Transverse colon (tissue), 4 donors: ENCODE measurements at regions not wholly inside any gene's neighbourhood (a gene's known extent, or its start where the extent isn't known, plus 50 kb on each side); places are given as distances from the start of the nearest gene placed in this dataset.

Experiments
- DNase-seq: peaks from one replicate; pipeline ENCODE4 v3.0.0-alpha.2; 2019
- H3K27ac ChIP-seq, 4 donors: fragments of 200-600 bp; sonication (generic); 2 replicates each; pipeline ENCODE4 v1.5.1; 2016 to 2018; ENCODE audit warnings: inconsistent platforms in 4 of 4
- H3K27me3 ChIP-seq: fragments of 200-600 bp; sonication (generic); 2 replicates; pipeline ENCODE4 v1.5.1; 2017; ENCODE audit warnings: inconsistent platforms
- H3K36me3 ChIP-seq, 4 donors: fragments of 200-600 bp; sonication (generic); 2 replicates each; pipeline ENCODE4 v1.5.1; 2017 to 2019; ENCODE audit warnings: inconsistent platforms in 4 of 4
- H3K4me1 ChIP-seq, 4 donors: fragments of 200-600 bp; sonication (generic); 2 replicates each; pipeline ENCODE4 v1.5.1; 2017 to 2020; ENCODE audit warnings: inconsistent platforms in 4 of 4
- H3K4me3 ChIP-seq, 4 donors: fragments of 200-600 bp; sonication (generic); 1 replicate in 1 of 4; 2 replicates in 3 of 4; pipeline versions ENCODE4 v1.5.1 to v1.6.1; 2017 to 2019; ENCODE audit warnings: inconsistent platforms in 4 of 4
- H3K9me3 ChIP-seq, 2 donors: fragments of 200-600 bp; sonication (generic); 2 replicates each; pipeline ENCODE4 v1.5.1; 2017 to 2019; ENCODE audit warnings: inconsistent platforms in 2 of 2
- EP300 ChIP-seq: sonication (generic); formaldehyde crosslinking; IDR thresholded peaks from one replicate; pipeline ENCODE4 v1.6.1; 2017; ENCODE audit warnings: antibody characterized with exemption, low read depth
- POLR2A ChIP-seq: fragments of 450-650 bp; IDR thresholded peaks from one replicate; pipeline ENCODE4 v1.6.1; 2016; ENCODE audit warnings: antibody characterized with exemption, mild to moderate bottlenecking, moderate library complexity
- POLR2AphosphoS5 ChIP-seq, 3 donors: sonication (generic); formaldehyde crosslinking; IDR thresholded peaks; one replicate each; pipeline ENCODE4 v1.6.1; 2016; ENCODE audit warnings: antibody characterized with exemption in 3 of 3
- WGBS, 2 donors: methylation state at CpG; one replicate each; pipeline ENCODE4 v1.1.5; 2018; ENCODE audit warnings: low coverage in 1 of 2; 5-methylcytosine and 5-hydroxymethylcytosine counted together
- in situ Hi-C, 4 donors: fragments of 200-750 bp; cut with MboI; loops; one replicate each; pipeline versions ENCODE4 v1.15.0 to v1.15.1; 2017; ENCODE audit warnings: low sequenced_read_pairs in 3 of 4, low pct_ligation_motif_present in 1 of 4, low pct_unique_long_range_greater_than_20kb in 1 of 4
- intact Hi-C: fragments of 100-400 bp; cut with DNase I; formaldehyde crosslinking; loops from one replicate; pipeline ENCODE4 v1.15.1; 2023; ENCODE audit warnings: low total_unique reads
- TF ChIP-seq, protein P1 (sequence below), 5 experiments: fragments of 200-600 bp in 3 of 5; fragments of 450-650 bp in 2 of 5; sonication (generic) in 3 of 5; IDR thresholded peaks; 1 replicate in 2 of 5; 2 replicates in 3 of 5; pipeline ENCODE4 v1.5.1; 2016 to 2017; ENCODE audit warnings: antibody characterized with exemption in 5 of 5, inconsistent platforms in 3 of 5, mild to moderate bottlenecking in 2 of 5, moderate library complexity in 1 of 5

DNA sequence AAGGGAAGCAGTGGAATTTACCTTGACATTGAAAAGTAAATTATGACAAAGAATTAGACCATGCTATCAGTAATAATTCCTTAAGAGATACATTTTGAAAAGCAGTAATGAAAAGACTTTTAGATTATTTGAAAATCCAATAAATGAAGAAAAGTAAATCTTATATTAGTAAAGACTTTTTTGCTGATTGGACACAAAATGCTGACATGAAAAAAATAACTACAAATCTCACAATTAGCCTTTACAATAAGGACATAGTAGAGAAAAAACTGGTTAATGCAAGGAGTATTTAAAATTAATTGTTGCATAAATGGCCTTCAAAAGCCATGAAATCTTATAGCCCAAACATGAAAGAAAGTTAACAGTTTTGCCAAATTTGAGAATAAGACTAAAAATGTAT is 446.1 kb upstream of the FAM241A start:
- Histone ChIP-seq H3K4me3 (no peak overlapping the region), H3K36me3 (no peaks in the 10 kb centered on the region), H3K4me1 (no peaks in the 10 kb centered on the region), H3K9me3 (no peaks in the 10 kb centered on the region), H3K27me3 (no peaks in the 10 kb centered on the region), H3K27ac (no peak overlapping the region)
- no peak for DNase-seq
- intact Hi-C loops: no loop called here
- TF ChIP-seq POLR2A (no peak), EP300 (no peak), POLR2AphosphoS5 (IDR thresholded peaks at IDR 0.05) (no peak)
- TF ChIP-seq, protein P1, sequence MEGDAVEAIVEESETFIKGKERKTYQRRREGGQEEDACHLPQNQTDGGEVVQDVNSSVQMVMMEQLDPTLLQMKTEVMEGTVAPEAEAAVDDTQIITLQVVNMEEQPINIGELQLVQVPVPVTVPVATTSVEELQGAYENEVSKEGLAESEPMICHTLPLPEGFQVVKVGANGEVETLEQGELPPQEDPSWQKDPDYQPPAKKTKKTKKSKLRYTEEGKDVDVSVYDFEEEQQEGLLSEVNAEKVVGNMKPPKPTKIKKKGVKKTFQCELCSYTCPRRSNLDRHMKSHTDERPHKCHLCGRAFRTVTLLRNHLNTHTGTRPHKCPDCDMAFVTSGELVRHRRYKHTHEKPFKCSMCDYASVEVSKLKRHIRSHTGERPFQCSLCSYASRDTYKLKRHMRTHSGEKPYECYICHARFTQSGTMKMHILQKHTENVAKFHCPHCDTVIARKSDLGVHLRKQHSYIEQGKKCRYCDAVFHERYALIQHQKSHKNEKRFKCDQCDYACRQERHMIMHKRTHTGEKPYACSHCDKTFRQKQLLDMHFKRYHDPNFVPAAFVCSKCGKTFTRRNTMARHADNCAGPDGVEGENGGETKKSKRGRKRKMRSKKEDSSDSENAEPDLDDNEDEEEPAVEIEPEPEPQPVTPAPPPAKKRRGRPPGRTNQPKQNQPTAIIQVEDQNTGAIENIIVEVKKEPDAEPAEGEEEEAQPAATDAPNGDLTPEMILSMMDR (IDR thresholded peaks at IDR 0.05): no peak
- in situ Hi-C loops: loop anchor here in 1 of 4 donors (25.0 kb wide), 1 partner anchor 88 kb away; no protein-coding TSS in a partner anchor

DNA sequence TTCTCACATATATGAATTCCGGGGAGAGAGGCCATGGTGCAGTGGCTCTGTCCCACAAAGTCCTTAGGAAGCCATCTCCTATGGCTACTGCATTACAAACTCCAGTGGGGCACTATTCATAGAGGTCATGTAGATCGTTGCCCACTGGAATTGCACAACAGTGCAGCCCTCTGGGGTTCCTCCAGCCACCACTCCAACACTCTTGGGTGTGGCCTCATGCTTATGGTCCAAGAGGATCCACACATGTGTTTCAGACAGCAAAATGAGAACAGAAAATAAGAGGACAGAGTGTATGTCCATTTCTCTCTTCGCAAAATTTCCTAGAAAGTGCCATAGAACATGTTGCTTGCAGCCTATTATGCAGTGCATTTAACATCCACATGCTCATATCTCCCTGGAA is 444.2 kb upstream of the FAM241A start:
- intact Hi-C loops: no loop called here
- Histone ChIP-seq H3K27ac (no peak overlapping the region), H3K27me3 (no peaks in the 10 kb centered on the region), H3K4me3 (no peak overlapping the region), H3K9me3 (no peaks in the 10 kb centered on the region), H3K4me1 (no peaks in the 10 kb centered on the region), H3K36me3 (no peaks in the 10 kb centered on the region)
- TF ChIP-seq EP300 (no peak), POLR2A (no peak), POLR2AphosphoS5 (IDR thresholded peaks at IDR 0.05) (no peak)
- TF ChIP-seq, protein P1 (IDR thresholded peaks at IDR 0.05): no peak
- 79 to 88% methylated on average over 2 to 3 of the region's 3 CpGs for WGBS, 2 donors
- no peak for DNase-seq
- in situ Hi-C loops: no loop called here

GRCh38 chr4:111707491-111707890 is 437.8 kb upstream of the FAM241A start:
- no peak for DNase-seq
- in situ Hi-C loops: no loop called here
- Histone ChIP-seq H3K36me3 (no peaks in the 10 kb centered on the region), H3K9me3 (no peaks in the 10 kb centered on the region), H3K4me1 (no peaks in the 10 kb centered on the region), H3K27ac (no peak overlapping the region), H3K4me3 (no peak overlapping the region), H3K27me3 (no peaks in the 10 kb centered on the region)
- intact Hi-C loops: no loop called here
- TF ChIP-seq, protein P1 (IDR thresholded peaks at IDR 0.05): no peak
- TF ChIP-seq POLR2AphosphoS5 (IDR thresholded peaks at IDR 0.05) (no peak), EP300 (no peak), POLR2A (no peak)

DNA sequence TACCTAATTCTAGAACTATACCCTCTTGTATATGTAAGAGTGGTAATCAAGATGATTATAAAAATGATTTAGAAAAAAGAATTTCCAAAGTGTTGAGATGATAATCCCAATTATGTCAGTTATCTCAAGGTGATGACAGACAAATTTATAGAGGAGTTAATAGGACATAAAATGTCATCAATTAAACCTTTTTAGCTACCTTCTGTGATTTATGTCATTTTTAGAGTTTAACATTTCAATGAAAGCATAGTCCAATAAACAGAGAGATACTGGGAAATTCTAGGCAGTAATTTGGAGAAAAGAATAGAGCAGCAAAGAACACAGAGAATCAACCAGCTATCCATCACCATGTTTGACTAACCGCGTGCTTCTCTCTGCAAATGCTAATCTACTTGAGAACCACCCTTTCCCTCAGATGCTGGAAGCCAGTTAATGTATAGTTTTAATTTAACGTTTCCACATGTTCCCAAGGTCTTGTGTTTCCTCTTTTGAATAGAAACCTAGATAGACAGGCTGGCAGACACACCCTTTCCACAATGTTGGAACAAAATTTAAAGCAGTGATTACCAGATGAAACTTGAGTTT is 433.1 kb upstream of the FAM241A start:
- TF ChIP-seq EP300: no peak
- no peak for TF ChIP-seq POLR2AphosphoS5 (IDR thresholded peaks at IDR 0.05)
- no peak for TF ChIP-seq POLR2A
- TF ChIP-seq, protein P1 (IDR thresholded peaks at IDR 0.05): no peak
- Histone ChIP-seq H3K27me3 (no peaks in the 10 kb centered on the region), H3K9me3 (no peaks in the 10 kb centered on the region), H3K27ac (no peak overlapping the region), H3K36me3 (no peaks in the 10 kb centered on the region), H3K4me1 (no peaks in the 10 kb centered on the region), H3K4me3 (no peak overlapping the region)
- in situ Hi-C loops (no loop called here), intact Hi-C loops (no loop called here)
- DNase-seq: no peak
- 44 to 58% methylated on average over 3 of the region's 3 CpGs for WGBS, 2 donors
